B cell (primary cell): ENCODE measurements at regions not wholly inside any gene's neighbourhood (a gene's known extent, or its start where the extent isn't known, plus 50 kb on each side); places are given as distances from the start of the nearest gene placed in this dataset.

ENCODE experiments used
- ATAC-seq: fragments of 200-7000 bp; cut with Tn5 transposase; one replicate; pipeline ENCODE4 v1.10.0; 2021; ENCODE audit warnings: low read depth, mild to moderate bottlenecking, moderate number of reproducible peaks, moderate library complexity
- CTCF ChIA-PET: fragments of 350-600 bp; sonication (Branson Sonifier 250); formaldehyde crosslinking; loops from one replicate; lab custom pipeline; 2021; ENCODE audit warnings: antibody characterized with exemption, inconsistent platforms; lab: Charles Lee
- POLR2A ChIA-PET: fragments of 350-600 bp; sonication (Branson Sonifier 250); formaldehyde crosslinking; loops from one replicate; lab custom pipeline; 2021; ENCODE audit warnings: antibody characterized with exemption; lab: Charles Lee
- DNase-seq: peaks from one replicate; pipeline ENCODE4 v3.0.0; 2013
- H2AFZ ChIP-seq: 2 replicates; pipeline ENCODE4 v1.6.1; 2012; ENCODE audit warnings: mild to moderate bottlenecking, low read depth, low read length; ENCODE audit not compliant: insufficient read depth, poor library complexity, severe bottlenecking
- H3K27ac ChIP-seq, 2 donors: 1 replicate in 1 of 2; 2 replicates in 1 of 2; pipeline ENCODE4 v1.5.1; 2012 to 2013; ENCODE audit warnings: low read length in 2 of 2, mild to moderate bottlenecking in 2 of 2, moderate library complexity in 1 of 2
- H3K27me3 ChIP-seq, 4 experiments: fragments of 200-600 bp in 1 of 4; sonication (generic) in 1 of 4; replicated peaks in 1 of 4; 1 replicate in 2 of 4; 2 replicates in 2 of 4; pipeline versions ENCODE4 v1.6.1 to v1.7.0; 2013 to 2016; ENCODE audit warnings: low read length in 3 of 4, mild to moderate bottlenecking in 2 of 4, mixed read lengths in 1 of 4, moderate library complexity in 1 of 4; ENCODE audit not compliant: insufficient read depth in 4 of 4, control insufficient read depth in 3 of 4; ENCODE audit errors: control extremely low read depth in 1 of 4
- H3K36me3 ChIP-seq, 2 experiments: replicated peaks in 1 of 2; 1 replicate in 1 of 2; 2 replicates in 1 of 2; pipeline versions ENCODE4 v1.6.1 to v1.7.1; 2013; ENCODE audit warnings: low read length in 1 of 2; ENCODE audit not compliant: insufficient read depth in 2 of 2, control insufficient read depth in 1 of 2; ENCODE audit errors: control extremely low read depth in 1 of 2, extremely low read depth in 1 of 2
- H3K4me1 ChIP-seq, 2 donors: fragments of 200-600 bp in 1 of 2; sonication (generic) in 1 of 2; 1 replicate in 1 of 2; 2 replicates in 1 of 2; pipeline versions ENCODE4 v1.5.1 to v1.6.1; 2013 to 2017; ENCODE audit warnings: low read length in 2 of 2; ENCODE audit not compliant: control insufficient read depth in 2 of 2, insufficient read depth in 2 of 2
- H3K4me2 ChIP-seq: replicated peaks from 2 replicates; pipeline ENCODE3; 2012; ENCODE audit warnings: mild to moderate bottlenecking, low read depth, low read length; ENCODE audit not compliant: poor library complexity, severe bottlenecking
- H3K4me3 ChIP-seq, 5 experiments: fragments of 200-600 bp in 1 of 5; sonication (generic) in 1 of 5; 1 replicate in 3 of 5; 2 replicates in 2 of 5; pipeline versions ENCODE4 v1.5.1 to v1.7.0; 2011 to 2016; ENCODE audit warnings: low read length in 4 of 5, mild to moderate bottlenecking in 4 of 5, low read depth in 2 of 5, control low read depth in 1 of 5, moderate library complexity in 1 of 5; ENCODE audit not compliant: insufficient read depth in 1 of 5; ENCODE audit errors: control extremely low read depth in 1 of 5, extremely low read depth in 1 of 5
- H3K79me2 ChIP-seq: fragments of 200-600 bp; sonication (generic); one replicate; pipeline ENCODE4 v1.6.0; 2016; ENCODE audit warnings: low read length; ENCODE audit not compliant: control insufficient read depth, insufficient read depth
- H3K9ac ChIP-seq: fragments of 200-600 bp; sonication (generic); 2 replicates; pipeline ENCODE4 v1.6.1; 2017; ENCODE audit warnings: mild to moderate bottlenecking, low read length, moderate library complexity
- H3K9me3 ChIP-seq, 3 donors: one replicate each; pipeline versions ENCODE4 v1.6.1 to v1.7.1; 2013; ENCODE audit warnings: low read length in 2 of 3; ENCODE audit not compliant: control insufficient read depth in 2 of 3, insufficient read depth in 1 of 3; ENCODE audit errors: control extremely low read depth in 1 of 3
- H4K20me1 ChIP-seq: 2 replicates; pipeline ENCODE4 v1.6.0; 2012; ENCODE audit warnings: mild to moderate bottlenecking, low read length; ENCODE audit not compliant: insufficient read depth, control insufficient read depth, poor library complexity, severe bottlenecking
- H3K27ac Mint-ChIP-seq: one replicate; pipeline ENCODE4 v1.8.0; 2021; ENCODE audit warnings: mixed read lengths
- H3K27me3 Mint-ChIP-seq: one replicate; pipeline ENCODE4 v1.8.0; 2021; ENCODE audit warnings: mixed read lengths
- H3K4me1 Mint-ChIP-seq: one replicate; pipeline ENCODE4 v1.8.0; 2021; ENCODE audit warnings: mixed read lengths
- H3K4me3 Mint-ChIP-seq: one replicate; pipeline ENCODE4 v1.8.0; 2021; ENCODE audit warnings: mixed read lengths
- H3K9me3 Mint-ChIP-seq: one replicate; pipeline ENCODE4 v1.8.0; 2022; ENCODE audit warnings: mixed read lengths; ENCODE audit not compliant: insufficient read depth
- CTCF ChIP-seq: fragments of 200-600 bp; IDR thresholded peaks from one replicate; pipeline ENCODE4 v1.8.0; 2022; ENCODE audit warnings: antibody characterized with exemption, mild to moderate bottlenecking
- EZH2 ChIP-seq: IDR thresholded peaks from 2 replicates; pipeline ENCODE4 v1.6.1; 2012; ENCODE audit warnings: borderline replicate concordance, low read depth, mild to moderate bottlenecking, moderate library complexity, low read length; ENCODE audit not compliant: insufficient read depth, poor library complexity, severe bottlenecking
- WGBS: methylation state at CpG from one replicate; pipeline ENCODE4 v1.1.5; 2013; ENCODE audit warnings: missing lambda C conversion rate; ENCODE audit not compliant: insufficient coverage; 5-methylcytosine and 5-hydroxymethylcytosine counted together
- intact Hi-C: fragments of 100-400 bp; cut with micrococcal nuclease; formaldehyde crosslinking; loops from one replicate; pipeline ENCODE4 v1.10.0; 2022

DNA sequence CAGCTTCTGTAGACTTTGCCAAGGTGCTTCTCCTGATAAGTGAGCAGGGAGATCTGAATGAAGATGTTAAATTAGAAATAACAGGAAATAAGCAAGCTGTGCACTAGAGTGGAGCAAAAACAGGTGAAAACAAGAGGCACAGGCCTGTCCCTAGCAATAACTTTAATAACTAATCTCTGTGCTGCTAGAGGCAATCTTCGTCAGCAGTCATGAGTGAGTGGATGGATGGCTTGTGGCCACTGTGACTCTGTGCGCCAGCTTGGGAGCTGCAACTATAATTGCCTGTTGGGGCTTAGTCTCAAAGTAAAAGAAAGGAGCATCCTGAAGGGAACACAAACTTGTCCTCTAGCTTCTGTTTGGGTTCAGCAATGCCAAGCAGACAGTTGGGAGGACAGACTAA, 240.3 kb downstream of the HHIPL2 start:
- intact Hi-C loops = no loop called here
- Histone ChIP-seq H3K27me3 (no peaks in the 10 kb centered on the region), H3K36me3 (no peaks in the 10 kb centered on the region), H3K4me3 (no peak overlapping the region), H3K79me2 (no peaks in the 10 kb centered on the region), H3K9me3 (no peaks in the 10 kb centered on the region), H3K27ac (no peak overlapping the region), H4K20me1 (no peaks in the 10 kb centered on the region), H2AFZ (no peak overlapping the region), H3K4me2 (no peak overlapping the region), H3K4me1 (no peaks in the 10 kb centered on the region), H3K9ac (no peak overlapping the region)
- H3K4me1 Mint-ChIP-seq = no peaks in the 10 kb centered on the region
- POLR2A ChIA-PET = no interaction called here
- CTCF ChIA-PET = no interaction called here
- DNase-seq (no peak), ATAC-seq (no peak)
- H3K27me3 Mint-ChIP-seq = peaks cover 11% of the 10 kb centered on the region
- TF ChIP-seq EZH2 = no peak
- TF ChIP-seq CTCF = no peak
- 0% methylated on average over 1 of the region's 2 CpGs for WGBS
- no peaks in the 10 kb centered on the region for H3K9me3 Mint-ChIP-seq
- H3K27ac Mint-ChIP-seq = no peak overlapping the region
- H3K4me3 Mint-ChIP-seq = no peak overlapping the region

GRCh38 chr1:222306512-222306911, 241.4 kb downstream of the HHIPL2 start:
- Histone ChIP-seq H3K36me3 (no peaks in the 10 kb centered on the region), H3K4me2 (no peak overlapping the region), H2AFZ (no peak overlapping the region), H3K4me1 (no peaks in the 10 kb centered on the region), H3K9ac (no peak overlapping the region), H3K27ac (no peak overlapping the region), H3K27me3 (no peaks in the 10 kb centered on the region), H4K20me1 (no peaks in the 10 kb centered on the region), H3K9me3 (no peaks in the 10 kb centered on the region), H3K4me3 (no peak overlapping the region), H3K79me2 (no peaks in the 10 kb centered on the region)
- ChIA-PET CTCF (no interaction called here), POLR2A (no interaction called here)
- intact Hi-C loops = no loop called here
- Mint-ChIP-seq H3K27ac (no peak overlapping the region), H3K27me3 (peaks cover 11% of the 10 kb centered on the region), H3K4me3 (no peak overlapping the region), H3K4me1 (no peaks in the 10 kb centered on the region), H3K9me3 (no peaks in the 10 kb centered on the region)
- no peak for TF ChIP-seq EZH2
- DNase-seq (no peak), ATAC-seq (no peak)
- no CpG with 5 or more reads among the region's 1 CpG for WGBS
